ENCODE measurements at regions not wholly inside any gene's neighbourhood (a gene's known extent, or its start where the extent isn't known, plus 50 kb on each side); places are given as distances from the start of the nearest gene placed in this dataset.

- DNase-seq: no peak
These were observed 168.2 kb downstream of the CYLD start for GRCh38 chr16:50909831-50910735.

GRCh38 chr16:50908468-50908867 is 166.6 kb downstream of the CYLD start:
- no peak for DNase-seq

GRCh38 chr16:50906454-50906853 is 164.6 kb downstream of the CYLD start:
- no peak for DNase-seq

GRCh38 chr16:50902457-50902856 is 160.6 kb downstream of the CYLD start:
- DNase-seq: no peak

GRCh38 chr16:50901062-50901461 is 159.2 kb downstream of the CYLD start:
- DNase-seq: no peak

- DNase-seq: no peak
These were observed 158.6 kb downstream of the CYLD start for GRCh38 chr16:50900391-50900942.

GRCh38 chr16:50899951-50900350 is 158.1 kb downstream of the CYLD start:
- DNase-seq: no peak

- no peak for DNase-seq
These were observed 147.9 kb downstream of the CYLD start for GRCh38 chr16:50889746-50890145.

GRCh38 chr16:50889276-50889675 is 147.4 kb downstream of the CYLD start:
- DNase-seq: no peak

GRCh38 chr16:50888486-50889261 is 146.8 kb downstream of the CYLD start:
- DNase-seq: no peak

- no peak for DNase-seq
These were observed 145.8 kb downstream of the CYLD start for GRCh38 chr16:50887500-50888298.

GRCh38 chr16:50884066-50884860 is 142.4 kb downstream of the CYLD start:
- no peak for DNase-seq

- no peak for DNase-seq
These were observed 140.1 kb downstream of the CYLD start for GRCh38 chr16:50881956-50882355.

- no peak for DNase-seq
These were observed 139.5 kb downstream of the CYLD start for GRCh38 chr16:50881331-50881830.

GRCh38 chr16:50880926-50881325 is 139.0 kb downstream of the CYLD start:
- DNase-seq: no peak

GRCh38 chr16:50879873-50880695 is 138.2 kb downstream of the CYLD start:
- DNase-seq: peak; percentile 9

- no peak for DNase-seq
These were observed 137.2 kb downstream of the CYLD start for GRCh38 chr16:50878966-50879615.

- no peak for DNase-seq
These were observed 136.7 kb downstream of the CYLD start for GRCh38 chr16:50878536-50878935.

- DNase-seq: no peak
These were observed 134.4 kb downstream of the CYLD start for GRCh38 chr16:50876263-50876662.

GRCh38 chr16:50868577-50868976 is 126.7 kb downstream of the CYLD start:
- DNase-seq: no peak

All from SHP77 treated with DMSO at 0.1 percent for 48 hours (cell line).